Keratinocyte (primary cell): ENCODE measurements at regions not wholly inside any gene's neighbourhood (a gene's known extent, or its start where the extent isn't known, plus 50 kb on each side); places are given as distances from the start of the nearest gene placed in this dataset.
"Not testable (repeated sequence)": the region's sequence is repeated elsewhere in the genome, so short reads cannot be mapped to it uniquely, and the experiment has no call there.

Experiments used
- DNase-seq: peaks from one replicate; pipeline ENCODE4 v3.0.0-alpha.2; 2011; ENCODE audit warnings: low read depth, missing footprints, low spot score
- FAIRE-seq: peaks from 2 replicates; lab custom pipeline; 2011; peaks lifted over from hg19 to GRCh38; lab: Jason Lieb, UNC
- H2AFZ ChIP-seq: 2 replicates; pipeline ENCODE4 v1.6.0; 2012; ENCODE audit warnings: low read length, control low read depth, inconsistent platforms; ENCODE audit not compliant: control insufficient read depth
- H3K27ac ChIP-seq: 2 replicates; pipeline ENCODE4 v1.5.1; 2011; ENCODE audit warnings: low read length; ENCODE audit not compliant: control insufficient read depth, insufficient read depth
- H3K27me3 ChIP-seq: 3 replicates; pipeline ENCODE4 v1.6.0; 2011; ENCODE audit warnings: low read length; ENCODE audit not compliant: control insufficient read depth, insufficient read depth; ENCODE audit errors: extremely low read depth
- H3K36me3 ChIP-seq, 2 experiments: 2 replicates in 1 of 2; 3 replicates in 1 of 2; pipeline ENCODE4 v1.5.1; 2011; ENCODE audit warnings: low read length in 2 of 2, mild to moderate bottlenecking in 1 of 2; ENCODE audit not compliant: control insufficient read depth in 2 of 2, insufficient read depth in 2 of 2; ENCODE audit errors: extremely low read depth in 1 of 2
- H3K4me1 ChIP-seq: 3 replicates; pipeline ENCODE4 v1.5.1; 2011; ENCODE audit warnings: low read length; ENCODE audit not compliant: control insufficient read depth, insufficient read depth; ENCODE audit errors: extremely low read depth
- H3K4me2 ChIP-seq: 3 replicates; pipeline ENCODE4 v1.6.0; 2011; ENCODE audit warnings: low read depth, low read length; ENCODE audit not compliant: control insufficient read depth, insufficient read depth; ENCODE audit errors: extremely low read depth
- H3K4me3 ChIP-seq, 3 experiments: fragments of 200-600 bp in 1 of 3; sonication (generic) in 1 of 3; 2 replicates in 2 of 3; 3 replicates in 1 of 3; pipeline ENCODE4 v1.5.1; 2011 to 2016; ENCODE audit warnings: low read length in 3 of 3, mild to moderate bottlenecking in 3 of 3, control low read depth in 2 of 3, inconsistent platforms in 1 of 3, low read depth in 1 of 3, mixed read lengths in 1 of 3, mixed run types in 1 of 3, moderate library complexity in 1 of 3; ENCODE audit not compliant: control insufficient read depth in 2 of 3, insufficient read depth in 2 of 3; ENCODE audit errors: extremely low read depth in 1 of 3
- H3K79me2 ChIP-seq: 2 replicates; pipeline ENCODE4 v1.6.0; 2012; ENCODE audit warnings: low read length; ENCODE audit not compliant: control insufficient read depth, insufficient read depth
- H3K9ac ChIP-seq: 3 replicates; pipeline ENCODE4 v1.6.0; 2011; ENCODE audit warnings: low read length; ENCODE audit not compliant: control insufficient read depth, insufficient read depth; ENCODE audit errors: extremely low read depth
- H3K9me1 ChIP-seq: 3 replicates; pipeline ENCODE4 v1.6.0; 2011; ENCODE audit warnings: low read length; ENCODE audit not compliant: control insufficient read depth, insufficient read depth; ENCODE audit errors: extremely low read depth
- H3K9me3 ChIP-seq: 2 replicates; pipeline ENCODE4 v1.5.1; 2012; ENCODE audit warnings: low read depth, low read length; ENCODE audit not compliant: control insufficient read depth
- H4K20me1 ChIP-seq: 3 replicates; pipeline ENCODE4 v1.6.0; 2011; ENCODE audit warnings: low read length; ENCODE audit not compliant: control insufficient read depth, insufficient read depth; ENCODE audit errors: extremely low read depth
- dilution Hi-C: fragments of 300-500 bp; cut with MboI; formaldehyde crosslinking; loops from one replicate; pipeline ENCODE4 v1.7.0; 2020; ENCODE audit warnings: low sequenced_read_pairs; ENCODE audit not compliant: extremely low pct_ligation_motif_present

DNA sequence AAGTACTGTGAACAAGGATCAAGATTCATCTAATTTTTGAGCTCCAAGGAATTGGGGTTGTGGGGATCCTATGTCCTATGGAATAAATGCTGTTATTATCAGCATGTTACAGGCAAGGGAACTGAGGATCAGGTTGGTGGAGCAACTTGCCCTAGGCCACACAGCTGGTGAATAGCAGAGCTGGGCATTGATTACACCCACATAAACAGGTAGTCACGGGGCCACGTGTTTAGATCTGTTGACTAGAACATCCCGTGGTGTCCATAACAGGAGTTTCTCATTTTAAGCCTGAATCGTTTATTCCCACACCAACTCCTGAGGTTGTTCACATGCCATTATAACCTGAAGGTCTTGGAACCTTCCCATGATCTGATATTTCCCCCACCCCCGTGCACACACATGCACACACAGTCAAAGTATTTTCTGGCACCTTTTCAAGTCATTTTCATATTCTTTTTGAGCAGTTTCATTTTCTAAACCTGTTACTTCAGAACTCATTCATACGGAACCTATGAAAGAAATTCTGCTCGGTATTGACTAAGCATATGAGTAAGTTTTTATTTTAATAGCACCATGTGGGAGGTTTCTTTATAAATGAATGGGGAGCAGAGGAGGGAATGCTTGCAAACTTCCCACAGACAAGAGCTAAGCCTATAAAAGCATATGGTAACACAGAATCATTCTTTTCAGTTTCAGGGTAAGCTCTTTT is 338.1 kb downstream of the ANAPC1 start:
- H3K4me1 ChIP-seq, DNase-seq, H3K79me2 ChIP-seq, H3K9me1 ChIP-seq, H3K9me3 ChIP-seq, H2AFZ ChIP-seq, H3K36me3 ChIP-seq, H3K27me3 ChIP-seq, H3K27ac ChIP-seq, dilution Hi-C loops, H3K4me3 ChIP-seq, H3K9ac ChIP-seq, H3K4me2 ChIP-seq, H4K20me1 ChIP-seq: not testable (repeated sequence)
- FAIRE-seq, result peak; percentile 99

DNA sequence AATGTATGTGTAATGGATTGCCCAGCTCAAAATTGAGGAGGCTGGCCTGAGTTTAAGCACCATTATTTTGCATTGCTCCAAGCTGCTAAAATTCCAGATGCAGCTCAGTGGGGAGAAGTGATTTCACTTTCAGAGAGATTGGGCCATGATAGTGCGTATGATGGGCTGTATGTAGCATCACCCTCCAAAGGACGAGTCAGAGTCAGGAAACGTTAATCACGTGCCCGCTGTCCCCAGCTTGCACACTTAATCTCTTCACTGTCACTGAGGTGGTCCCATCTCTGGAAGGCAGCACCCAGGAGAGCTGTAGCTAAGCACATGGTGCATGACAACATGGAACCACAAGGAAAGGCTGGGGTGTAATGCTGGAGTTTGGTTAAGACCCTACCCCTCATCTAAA is 337.4 kb downstream of the ANAPC1 start:
- H3K9me1 ChIP-seq, H3K9me3 ChIP-seq, H3K4me3 ChIP-seq, H3K36me3 ChIP-seq, H3K4me2 ChIP-seq, FAIRE-seq, H3K9ac ChIP-seq, H3K79me2 ChIP-seq, H3K27me3 ChIP-seq, H3K4me1 ChIP-seq, H4K20me1 ChIP-seq, H2AFZ ChIP-seq, dilution Hi-C loops, DNase-seq, H3K27ac ChIP-seq: not testable (repeated sequence)

DNA sequence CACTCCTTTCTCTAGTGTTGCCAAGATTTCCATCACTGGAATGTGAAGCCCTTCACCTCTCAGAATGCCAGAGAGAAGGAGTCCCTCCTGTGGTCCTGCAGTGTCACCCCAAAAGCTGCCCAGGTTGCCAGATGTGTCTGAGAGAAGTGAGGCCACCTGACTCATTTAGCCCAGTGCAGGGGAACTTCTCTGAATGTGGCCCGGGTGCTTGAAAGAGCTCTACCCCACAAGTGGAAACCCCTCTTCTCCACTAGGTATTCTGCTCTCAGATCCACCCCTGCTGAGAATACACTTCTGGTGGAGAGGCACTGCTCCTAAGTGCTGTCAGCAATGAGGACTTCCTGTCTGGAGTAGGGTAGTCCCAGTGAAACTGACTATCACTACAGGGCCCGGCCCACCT is 334.8 kb downstream of the ANAPC1 start:
- H3K4me3 ChIP-seq, H3K9me1 ChIP-seq, H3K4me2 ChIP-seq, H3K79me2 ChIP-seq, H3K27ac ChIP-seq, H3K36me3 ChIP-seq, H3K27me3 ChIP-seq, H3K9me3 ChIP-seq, H2AFZ ChIP-seq, H4K20me1 ChIP-seq, DNase-seq, H3K9ac ChIP-seq, FAIRE-seq, dilution Hi-C loops, H3K4me1 ChIP-seq: not testable (repeated sequence)

DNA sequence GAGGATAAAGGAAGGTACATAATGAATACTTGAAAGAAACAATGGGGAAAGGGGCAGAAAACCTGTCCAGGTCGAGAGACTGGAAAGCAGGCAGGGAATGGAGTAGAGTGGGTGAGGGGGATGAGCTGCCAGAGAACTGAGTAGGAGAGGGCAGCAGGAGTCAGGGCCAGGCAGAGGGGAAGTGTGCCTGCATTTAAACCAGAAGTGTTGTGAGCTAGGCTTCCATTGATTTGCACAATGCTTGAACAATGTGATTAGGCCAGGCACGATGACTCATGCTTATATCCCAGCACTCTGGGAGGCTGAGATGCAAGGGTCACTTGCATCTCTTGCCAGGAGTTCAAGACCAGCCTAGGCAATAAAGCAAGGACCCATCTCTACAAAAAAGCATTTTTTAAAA is 332.6 kb downstream of the ANAPC1 start:
- H3K36me3 ChIP-seq, H3K79me2 ChIP-seq, H3K9ac ChIP-seq, DNase-seq, dilution Hi-C loops, H3K9me3 ChIP-seq, H3K4me2 ChIP-seq, H2AFZ ChIP-seq, H3K4me1 ChIP-seq, H3K9me1 ChIP-seq, H3K27ac ChIP-seq, H3K27me3 ChIP-seq, FAIRE-seq, H4K20me1 ChIP-seq, H3K4me3 ChIP-seq: not testable (repeated sequence)

DNA sequence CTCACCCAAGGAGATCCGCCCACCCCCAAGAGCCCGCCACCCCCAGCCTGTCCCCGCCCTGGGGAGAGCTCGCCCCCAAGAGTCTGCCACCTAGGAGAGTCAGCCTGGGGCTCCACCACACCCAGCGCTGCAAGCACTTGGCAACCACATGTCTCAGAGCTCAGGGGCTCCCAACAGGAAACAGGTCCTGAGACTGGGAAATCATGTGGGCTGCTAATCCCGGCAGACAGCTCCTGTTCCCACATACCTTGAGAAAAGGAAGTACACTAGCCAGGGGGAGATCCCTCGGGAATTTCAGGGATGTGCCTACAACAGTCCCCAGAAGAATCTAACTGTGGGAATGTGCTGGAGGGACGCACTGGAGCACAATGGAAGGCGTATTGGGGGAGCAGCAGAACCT is 331.4 kb downstream of the ANAPC1 start:
- FAIRE-seq, result not testable (repeated sequence)

More for the DNA sequence above, 331.4 kb downstream of the ANAPC1 start:
- DNase-seq, H3K4me1 ChIP-seq, H3K79me2 ChIP-seq, H3K4me3 ChIP-seq, H3K9me1 ChIP-seq, H2AFZ ChIP-seq, H4K20me1 ChIP-seq, H3K9ac ChIP-seq, H3K36me3 ChIP-seq, H3K27me3 ChIP-seq, H3K4me2 ChIP-seq, H3K9me3 ChIP-seq, H3K27ac ChIP-seq, dilution Hi-C loops: not testable (repeated sequence)
